ENCODE measurements at regions not wholly inside any gene's neighbourhood (a gene's known extent, or its start where the extent isn't known, plus 50 kb on each side); places are given as distances from the start of the nearest gene placed in this dataset.

DNA sequence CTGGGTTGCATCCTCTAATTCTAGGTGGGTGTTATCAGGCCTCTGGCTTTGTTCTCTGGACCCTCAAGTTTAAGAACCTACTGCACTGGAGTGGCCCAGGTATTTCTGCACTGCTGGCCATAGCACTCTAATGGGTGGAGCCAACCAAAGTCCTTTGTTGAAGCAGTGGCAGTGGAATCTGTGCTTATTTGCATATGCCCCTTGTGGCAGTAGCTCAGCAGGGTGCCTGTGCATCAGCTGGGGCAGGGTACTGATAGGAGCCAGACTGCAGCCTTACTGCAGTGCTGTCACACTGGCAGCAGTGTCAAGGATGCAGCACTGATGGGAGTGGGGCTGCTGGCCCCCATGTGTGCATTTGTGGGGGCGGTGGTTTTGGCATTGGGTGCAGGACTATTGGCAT, 660.6 kb downstream of the LRRIQ3 start:
- TF ChIP-seq, protein P1, sequence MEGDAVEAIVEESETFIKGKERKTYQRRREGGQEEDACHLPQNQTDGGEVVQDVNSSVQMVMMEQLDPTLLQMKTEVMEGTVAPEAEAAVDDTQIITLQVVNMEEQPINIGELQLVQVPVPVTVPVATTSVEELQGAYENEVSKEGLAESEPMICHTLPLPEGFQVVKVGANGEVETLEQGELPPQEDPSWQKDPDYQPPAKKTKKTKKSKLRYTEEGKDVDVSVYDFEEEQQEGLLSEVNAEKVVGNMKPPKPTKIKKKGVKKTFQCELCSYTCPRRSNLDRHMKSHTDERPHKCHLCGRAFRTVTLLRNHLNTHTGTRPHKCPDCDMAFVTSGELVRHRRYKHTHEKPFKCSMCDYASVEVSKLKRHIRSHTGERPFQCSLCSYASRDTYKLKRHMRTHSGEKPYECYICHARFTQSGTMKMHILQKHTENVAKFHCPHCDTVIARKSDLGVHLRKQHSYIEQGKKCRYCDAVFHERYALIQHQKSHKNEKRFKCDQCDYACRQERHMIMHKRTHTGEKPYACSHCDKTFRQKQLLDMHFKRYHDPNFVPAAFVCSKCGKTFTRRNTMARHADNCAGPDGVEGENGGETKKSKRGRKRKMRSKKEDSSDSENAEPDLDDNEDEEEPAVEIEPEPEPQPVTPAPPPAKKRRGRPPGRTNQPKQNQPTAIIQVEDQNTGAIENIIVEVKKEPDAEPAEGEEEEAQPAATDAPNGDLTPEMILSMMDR (IDR thresholded peaks at IDR 0.05; ENCODE audit: borderline replicate concordance, extremely low read depth, low read length, poor library complexity, severe bottlenecking), result no peak
- no peak for TF ChIP-seq EZH2 (IDR thresholded peaks at IDR 0.05; ENCODE audit: borderline replicate concordance, low read depth, low read length, severe bottlenecking)
